K562 (cell line): ENCODE measurements at regions not wholly inside any gene's neighbourhood (a gene's known extent, or its start where the extent isn't known, plus 50 kb on each side); places are given as distances from the start of the nearest gene placed in this dataset.

ENCODE experiments used
- ATF1 ChIP-seq, 2 experiments: fragments of 450-650 bp in 1 of 2; IDR thresholded peaks; 2 replicates each; pipeline ENCODE4 v1.6.1; 2016; ENCODE audit warnings: missing compliant biosample characterization in 1 of 2, missing genetic modification characterization in 1 of 2
- EHMT2 ChIP-seq: fragments of 450-650 bp; IDR thresholded peaks from 2 replicates; pipeline ENCODE4 v1.6.1; 2018; ENCODE audit warnings: antibody characterized with exemption
- RAD21 ChIP-seq, 2 experiments: fragments of 250-450 bp in 1 of 2; fragments of 450-650 bp in 1 of 2; sonication (Bioruptor Pico) in 1 of 2; formaldehyde crosslinking in 1 of 2; IDR thresholded peaks in 1 of 2; conservative IDR thresholded peaks in 1 of 2; 2 replicates each; pipeline versions ENCODE4 v1.4.0 to v1.8.0; 2020 to 2022; ENCODE audit warnings: mild to moderate bottlenecking in 2 of 2, moderate library complexity in 1 of 2
- RCOR1 ChIP-seq, 2 experiments: IDR thresholded peaks; 2 replicates each; pipeline ENCODE4 v1.6.1; 2012; ENCODE audit warnings: low read depth in 2 of 2, low read length in 2 of 2, borderline replicate concordance in 1 of 2, improper control_type of control experiment in 1 of 2
- SP1 ChIP-seq: sonication (generic); formaldehyde crosslinking; IDR thresholded peaks from 2 replicates; pipeline ENCODE4 v1.8.1; 2022; ENCODE audit warnings: mild to moderate bottlenecking, missing genetic modification reagents
- TF ChIP-seq, protein P1 (sequence below): fragments of 450-650 bp; formaldehyde crosslinking; IDR thresholded peaks from 2 replicates; pipeline ENCODE4 v1.4.0; 2022; ENCODE audit warnings: missing genetic modification characterization
- TF ChIP-seq, protein P2 (sequence below), 3 experiments: IDR thresholded peaks in 2 of 3; conservative IDR thresholded peaks in 1 of 3; 2 replicates each; pipeline ENCODE4 v1.5.1; 2011 to 2012; ENCODE audit warnings: low read length in 3 of 3, mild to moderate bottlenecking in 3 of 3, control low read depth in 2 of 3, improper control_type of control experiment in 1 of 3, inconsistent platforms in 1 of 3, low read depth in 1 of 3, mixed read lengths in 1 of 3, moderate library complexity in 1 of 3; ENCODE audit not compliant: insufficient read depth in 2 of 3
- TF ChIP-seq, protein P3 (sequence below): sonication (generic); formaldehyde crosslinking; IDR thresholded peaks from 2 replicates; pipeline ENCODE4 v1.8.0; 2022; ENCODE audit warnings: mild to moderate bottlenecking, low read depth, missing genetic modification reagents
- TF ChIP-seq, protein P4 (sequence below): sonication (generic); formaldehyde crosslinking; IDR thresholded peaks from 2 replicates; pipeline ENCODE4 v1.8.1; 2022; ENCODE audit warnings: missing genetic modification reagents
- TF ChIP-seq, protein P5 (sequence below), 2 experiments: fragments of 450-650 bp; IDR thresholded peaks; 2 replicates each; pipeline ENCODE4 v1.6.1; 2018; ENCODE audit warnings: mild to moderate bottlenecking in 2 of 2, low read depth in 1 of 2; ENCODE audit not compliant: partially characterized antibody in 2 of 2

DNA sequence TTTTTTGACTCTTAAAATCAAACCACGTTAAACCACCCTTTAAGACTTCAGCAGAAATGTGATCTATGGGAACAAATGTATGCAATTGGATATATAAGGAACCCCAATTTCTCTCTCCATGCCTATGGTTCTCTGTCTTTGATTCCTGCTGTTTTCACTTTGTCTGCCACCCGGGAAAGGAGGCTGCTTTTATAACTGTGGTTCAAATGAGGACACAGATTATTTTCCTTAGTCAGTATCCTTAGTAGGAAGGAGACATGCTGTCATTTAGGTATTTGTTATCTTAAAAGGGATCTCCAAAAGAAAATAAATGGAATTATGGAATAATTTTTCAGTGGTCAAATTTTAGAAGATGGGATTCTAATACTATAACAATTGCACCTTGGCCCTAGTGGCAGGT, 176.1 kb upstream of the NREP start:
- TF ChIP-seq RAD21 (CRISPR knock-in tag; conservative IDR thresholded peaks at IDR 0.05 in 1 of 2, IDR thresholded peaks at IDR 0.05 in 1 of 2) (no peak), RCOR1 (IDR thresholded peaks at IDR 0.05; ENCODE audit: borderline replicate concordance in 1 of 2, low read depth in 2 of 2, low read length in 2 of 2) (no peak), SP1 (CRISPR knock-in tag) (no peak), ATF1 (CRISPR knock-in tag; IDR thresholded peaks at IDR 0.05) (no peak), ATF1 (tag; IDR thresholded peaks at IDR 0.05) (no peak), EHMT2 (no peak)
- TF ChIP-seq, protein P1, sequence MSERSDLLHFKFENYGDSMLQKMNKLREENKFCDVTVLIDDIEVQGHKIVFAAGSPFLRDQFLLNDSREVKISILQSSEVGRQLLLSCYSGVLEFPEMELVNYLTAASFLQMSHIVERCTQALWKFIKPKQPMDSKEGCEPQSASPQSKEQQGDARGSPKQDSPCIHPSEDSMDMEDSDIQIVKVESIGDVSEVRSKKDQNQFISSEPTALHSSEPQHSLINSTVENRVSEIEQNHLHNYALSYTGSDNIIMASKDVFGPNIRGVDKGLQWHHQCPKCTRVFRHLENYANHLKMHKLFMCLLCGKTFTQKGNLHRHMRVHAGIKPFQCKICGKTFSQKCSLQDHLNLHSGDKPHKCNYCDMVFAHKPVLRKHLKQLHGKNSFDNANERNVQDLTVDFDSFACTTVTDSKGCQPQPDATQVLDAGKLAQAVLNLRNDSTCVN (CRISPR knock-in tag), result no peak
- TF ChIP-seq, protein P2, sequence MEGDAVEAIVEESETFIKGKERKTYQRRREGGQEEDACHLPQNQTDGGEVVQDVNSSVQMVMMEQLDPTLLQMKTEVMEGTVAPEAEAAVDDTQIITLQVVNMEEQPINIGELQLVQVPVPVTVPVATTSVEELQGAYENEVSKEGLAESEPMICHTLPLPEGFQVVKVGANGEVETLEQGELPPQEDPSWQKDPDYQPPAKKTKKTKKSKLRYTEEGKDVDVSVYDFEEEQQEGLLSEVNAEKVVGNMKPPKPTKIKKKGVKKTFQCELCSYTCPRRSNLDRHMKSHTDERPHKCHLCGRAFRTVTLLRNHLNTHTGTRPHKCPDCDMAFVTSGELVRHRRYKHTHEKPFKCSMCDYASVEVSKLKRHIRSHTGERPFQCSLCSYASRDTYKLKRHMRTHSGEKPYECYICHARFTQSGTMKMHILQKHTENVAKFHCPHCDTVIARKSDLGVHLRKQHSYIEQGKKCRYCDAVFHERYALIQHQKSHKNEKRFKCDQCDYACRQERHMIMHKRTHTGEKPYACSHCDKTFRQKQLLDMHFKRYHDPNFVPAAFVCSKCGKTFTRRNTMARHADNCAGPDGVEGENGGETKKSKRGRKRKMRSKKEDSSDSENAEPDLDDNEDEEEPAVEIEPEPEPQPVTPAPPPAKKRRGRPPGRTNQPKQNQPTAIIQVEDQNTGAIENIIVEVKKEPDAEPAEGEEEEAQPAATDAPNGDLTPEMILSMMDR (IDR thresholded peaks at IDR 0.05 in 2 of 3, conservative IDR thresholded peaks at IDR 0.05 in 1 of 3; ENCODE audit: insufficient read depth in 2 of 3, low read depth in 1 of 3, low read length in 3 of 3), result no peak
- TF ChIP-seq, protein P3, sequence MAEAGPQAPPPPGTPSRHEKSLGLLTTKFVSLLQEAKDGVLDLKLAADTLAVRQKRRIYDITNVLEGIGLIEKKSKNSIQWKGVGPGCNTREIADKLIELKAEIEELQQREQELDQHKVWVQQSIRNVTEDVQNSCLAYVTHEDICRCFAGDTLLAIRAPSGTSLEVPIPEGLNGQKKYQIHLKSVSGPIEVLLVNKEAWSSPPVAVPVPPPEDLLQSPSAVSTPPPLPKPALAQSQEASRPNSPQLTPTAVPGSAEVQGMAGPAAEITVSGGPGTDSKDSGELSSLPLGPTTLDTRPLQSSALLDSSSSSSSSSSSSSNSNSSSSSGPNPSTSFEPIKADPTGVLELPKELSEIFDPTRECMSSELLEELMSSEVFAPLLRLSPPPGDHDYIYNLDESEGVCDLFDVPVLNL (CRISPR knock-in tag), result no peak
- TF ChIP-seq, protein P4, sequence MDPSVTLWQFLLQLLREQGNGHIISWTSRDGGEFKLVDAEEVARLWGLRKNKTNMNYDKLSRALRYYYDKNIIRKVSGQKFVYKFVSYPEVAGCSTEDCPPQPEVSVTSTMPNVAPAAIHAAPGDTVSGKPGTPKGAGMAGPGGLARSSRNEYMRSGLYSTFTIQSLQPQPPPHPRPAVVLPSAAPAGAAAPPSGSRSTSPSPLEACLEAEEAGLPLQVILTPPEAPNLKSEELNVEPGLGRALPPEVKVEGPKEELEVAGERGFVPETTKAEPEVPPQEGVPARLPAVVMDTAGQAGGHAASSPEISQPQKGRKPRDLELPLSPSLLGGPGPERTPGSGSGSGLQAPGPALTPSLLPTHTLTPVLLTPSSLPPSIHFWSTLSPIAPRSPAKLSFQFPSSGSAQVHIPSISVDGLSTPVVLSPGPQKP (CRISPR knock-in tag), result no peak
- TF ChIP-seq, protein P5, sequence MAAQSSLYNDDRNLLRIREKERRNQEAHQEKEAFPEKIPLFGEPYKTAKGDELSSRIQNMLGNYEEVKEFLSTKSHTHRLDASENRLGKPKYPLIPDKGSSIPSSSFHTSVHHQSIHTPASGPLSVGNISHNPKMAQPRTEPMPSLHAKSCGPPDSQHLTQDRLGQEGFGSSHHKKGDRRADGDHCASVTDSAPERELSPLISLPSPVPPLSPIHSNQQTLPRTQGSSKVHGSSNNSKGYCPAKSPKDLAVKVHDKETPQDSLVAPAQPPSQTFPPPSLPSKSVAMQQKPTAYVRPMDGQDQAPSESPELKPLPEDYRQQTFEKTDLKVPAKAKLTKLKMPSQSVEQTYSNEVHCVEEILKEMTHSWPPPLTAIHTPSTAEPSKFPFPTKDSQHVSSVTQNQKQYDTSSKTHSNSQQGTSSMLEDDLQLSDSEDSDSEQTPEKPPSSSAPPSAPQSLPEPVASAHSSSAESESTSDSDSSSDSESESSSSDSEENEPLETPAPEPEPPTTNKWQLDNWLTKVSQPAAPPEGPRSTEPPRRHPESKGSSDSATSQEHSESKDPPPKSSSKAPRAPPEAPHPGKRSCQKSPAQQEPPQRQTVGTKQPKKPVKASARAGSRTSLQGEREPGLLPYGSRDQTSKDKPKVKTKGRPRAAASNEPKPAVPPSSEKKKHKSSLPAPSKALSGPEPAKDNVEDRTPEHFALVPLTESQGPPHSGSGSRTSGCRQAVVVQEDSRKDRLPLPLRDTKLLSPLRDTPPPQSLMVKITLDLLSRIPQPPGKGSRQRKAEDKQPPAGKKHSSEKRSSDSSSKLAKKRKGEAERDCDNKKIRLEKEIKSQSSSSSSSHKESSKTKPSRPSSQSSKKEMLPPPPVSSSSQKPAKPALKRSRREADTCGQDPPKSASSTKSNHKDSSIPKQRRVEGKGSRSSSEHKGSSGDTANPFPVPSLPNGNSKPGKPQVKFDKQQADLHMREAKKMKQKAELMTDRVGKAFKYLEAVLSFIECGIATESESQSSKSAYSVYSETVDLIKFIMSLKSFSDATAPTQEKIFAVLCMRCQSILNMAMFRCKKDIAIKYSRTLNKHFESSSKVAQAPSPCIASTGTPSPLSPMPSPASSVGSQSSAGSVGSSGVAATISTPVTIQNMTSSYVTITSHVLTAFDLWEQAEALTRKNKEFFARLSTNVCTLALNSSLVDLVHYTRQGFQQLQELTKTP (IDR thresholded peaks at IDR 0.05; ENCODE audit: low read depth in 1 of 2, partially characterized antibody in 2 of 2), result no peak
